HepG2 (cell line): ENCODE measurements at regions not wholly inside any gene's neighbourhood (a gene's known extent, or its start where the extent isn't known, plus 50 kb on each side); places are given as distances from the start of the nearest gene placed in this dataset.

Experiments used
- ATAC-seq: fragments of 200-7000 bp; cut with Tn5 transposase; 3 replicates; pipeline ENCODE4 v1.9.1; 2020; ENCODE audit warnings: mild to moderate bottlenecking, moderate library complexity
- BruUV-seq: library from RNA; stranded (reverse); fragments of 400-500 nt; replicated peaks from 2 replicates; lab custom pipeline; 2021; lab: Mats Ljungman, UMichigan
- CTCF ChIA-PET: fragments of 300-600 bp; formaldehyde crosslinking; extraction: SDS; loops from one replicate; lab custom pipeline; 2021; ENCODE audit warnings: low total read pairs, inconsistent platforms, low intra/inter-chr PET ratio; lab: Yijun Ruan, JAX
- POLR2A ChIA-PET: fragments of 350-600 bp; sonication (Branson Sonifier 250); formaldehyde crosslinking; loops from one replicate; lab custom pipeline; 2020; ENCODE audit warnings: antibody characterized with exemption, inconsistent platforms; lab: Yijun Ruan, JAX
- DNase-seq: peaks from one replicate; pipeline ENCODE4 v3.0.0-alpha.2; 2015; ENCODE audit warnings: low spot score
- FAIRE-seq: peaks from 3 replicates; lab custom pipeline; 2011; peaks lifted over from hg19 to GRCh38; lab: Jason Lieb, UNC
- H2AFZ ChIP-seq: one replicate; pipeline ENCODE4 v1.6.1; 2011; ENCODE audit warnings: low read length, inconsistent platforms
- H3K27ac ChIP-seq: fragments of 300-600 bp; 3 replicates; pipeline ENCODE4 v1.8.0; 2011; ENCODE audit warnings: mixed run types, mild to moderate bottlenecking, mixed read lengths, low read length, inconsistent platforms; ENCODE audit not compliant: insufficient read depth; ENCODE audit errors: extremely low read length
- H3K27me3 ChIP-seq, 2 experiments: fragments of 200-600 bp in 1 of 2; 2 replicates in 1 of 2; 3 replicates in 1 of 2; pipeline versions ENCODE4 v1.6.0 to v1.8.0; 2011; ENCODE audit warnings: low read length in 2 of 2, mild to moderate bottlenecking in 2 of 2, moderate library complexity in 2 of 2, inconsistent platforms in 1 of 2; ENCODE audit not compliant: insufficient read depth in 2 of 2, control insufficient read depth in 1 of 2
- H3K36me3 ChIP-seq, 2 experiments: fragments of 200-600 bp in 1 of 2; replicated peaks in 1 of 2; 2 replicates in 1 of 2; 3 replicates in 1 of 2; pipeline versions ENCODE4 v1.5.1 to v1.8.0; 2011; ENCODE audit warnings: low read length in 2 of 2, inconsistent platforms in 1 of 2; ENCODE audit not compliant: insufficient read depth in 2 of 2, control insufficient read depth in 1 of 2
- H3K4me1 ChIP-seq: 2 replicates; pipeline ENCODE4 v1.5.1; 2012; ENCODE audit warnings: low read length, inconsistent platforms; ENCODE audit not compliant: insufficient read depth
- H3K4me2 ChIP-seq: 2 replicates; pipeline ENCODE4 v1.6.0; 2011; ENCODE audit warnings: low read depth, low read length, inconsistent platforms
- H3K4me3 ChIP-seq, 3 experiments: fragments of 200-600 bp in 1 of 3; sonication (generic), shearing (Covaris generic) in 1 of 3; replicated peaks in 1 of 3; 2 replicates each; pipeline ENCODE4 v1.5.1; 2011 to 2016; ENCODE audit warnings: low read length in 3 of 3, inconsistent platforms in 2 of 3, low read depth in 2 of 3, mild to moderate bottlenecking in 2 of 3, control low read depth in 1 of 3, mixed read lengths in 1 of 3; ENCODE audit not compliant: insufficient read depth in 1 of 3
- H3K79me2 ChIP-seq: one replicate; pipeline ENCODE4 v1.6.1; 2011; ENCODE audit warnings: low read length, inconsistent platforms; ENCODE audit not compliant: insufficient read depth
- H3K9ac ChIP-seq: 2 replicates; pipeline ENCODE4 v1.6.0; 2011; ENCODE audit warnings: mild to moderate bottlenecking, low read depth, low read length, inconsistent platforms; ENCODE audit not compliant: insufficient read depth
- H3K9me3 ChIP-seq: 2 replicates; pipeline ENCODE4 v1.5.1; 2012; ENCODE audit warnings: mild to moderate bottlenecking, low read length
- H4K20me1 ChIP-seq: 2 replicates; pipeline ENCODE4 v1.6.0; 2011; ENCODE audit warnings: inconsistent platforms, mild to moderate bottlenecking, low read length, moderate library complexity; ENCODE audit not compliant: insufficient read depth
- AGO2 ChIP-seq: fragments of 200-400 bp; formaldehyde crosslinking; optimal IDR thresholded peaks from 2 replicates; pipeline ENCODE3; 2017; ENCODE audit warnings: mild to moderate bottlenecking, low read depth, low read length, moderate library complexity
- HOXA7 ChIP-seq: sonication (generic); formaldehyde crosslinking; IDR thresholded peaks from 2 replicates; pipeline ENCODE4 v1.8.1; 2022; ENCODE audit warnings: mild to moderate bottlenecking, missing genetic modification reagents, moderate library complexity
- IRX3 ChIP-seq: sonication (generic); formaldehyde crosslinking; IDR thresholded peaks from 2 replicates; pipeline ENCODE4 v1.8.1; 2023; ENCODE audit warnings: mild to moderate bottlenecking, low read depth, missing genetic modification reagents, borderline replicate concordance
- KAT8 ChIP-seq: IDR thresholded peaks from 2 replicates; pipeline ENCODE4 v1.6.1; 2016; ENCODE audit warnings: missing genetic modification reagents, missing compliant biosample characterization
- NR2F6 ChIP-seq, 2 experiments: IDR thresholded peaks; 2 replicates each; pipeline ENCODE4 v1.6.1; 2016; ENCODE audit warnings: antibody characterized with exemption in 1 of 2, mild to moderate bottlenecking in 1 of 2
- NR3C1 ChIP-seq: sonication (generic); formaldehyde crosslinking; IDR thresholded peaks from 2 replicates; pipeline ENCODE4 v1.4.0; 2020; ENCODE audit warnings: missing genetic modification reagents
- SKI ChIP-seq: fragments of 450-650 bp; IDR thresholded peaks from one replicate; pipeline ENCODE4 v1.6.1; 2018; ENCODE audit warnings: mild to moderate bottlenecking; ENCODE audit not compliant: partially characterized antibody
- ZBTB42 ChIP-seq: sonication (generic); formaldehyde crosslinking; IDR thresholded peaks from 2 replicates; pipeline ENCODE4 v1.5.0; 2020; ENCODE audit warnings: mild to moderate bottlenecking, missing genetic modification reagents
- ZNF224 ChIP-seq: sonication (generic); formaldehyde crosslinking; IDR thresholded peaks from 2 replicates; pipeline ENCODE4 v1.5.0; 2020; ENCODE audit warnings: mild to moderate bottlenecking, missing genetic modification reagents
- ZNF251 ChIP-seq: sonication (generic); formaldehyde crosslinking; IDR thresholded peaks from 2 replicates; pipeline ENCODE4 v1.9.0; 2021; ENCODE audit warnings: mild to moderate bottlenecking, missing genetic modification reagents
- ZNF567 ChIP-seq: sonication (generic); formaldehyde crosslinking; IDR thresholded peaks from 2 replicates; pipeline ENCODE4 v1.8.1; 2023; ENCODE audit warnings: mild to moderate bottlenecking, missing genetic modification reagents, borderline replicate concordance
- WGBS: methylation state at CpG from one replicate; pipeline ENCODE4 v1.1.6; 2017; ENCODE audit warnings: low lambda C conversion rate; 5-methylcytosine and 5-hydroxymethylcytosine counted together
- in situ Hi-C: cut with HindIII; loops from 2 replicates; pipeline ENCODE4 v1.10.0; 2017; ENCODE audit warnings: low pct_unique_long_range_greater_than_20kb; ENCODE audit not compliant: extremely low pct_ligation_motif_present
- intact Hi-C: fragments of 100-400 bp; cut with micrococcal nuclease; formaldehyde crosslinking; loops from one replicate; pipeline ENCODE4 v1.10.0; 2022; ENCODE audit not compliant: unreplicated experiment
- TF ChIP-seq, protein P1 (sequence below): sonication (generic); formaldehyde crosslinking; IDR thresholded peaks from 2 replicates; pipeline ENCODE4 v1.4.0; 2020; ENCODE audit warnings: mild to moderate bottlenecking, missing genetic modification reagents

DNA sequence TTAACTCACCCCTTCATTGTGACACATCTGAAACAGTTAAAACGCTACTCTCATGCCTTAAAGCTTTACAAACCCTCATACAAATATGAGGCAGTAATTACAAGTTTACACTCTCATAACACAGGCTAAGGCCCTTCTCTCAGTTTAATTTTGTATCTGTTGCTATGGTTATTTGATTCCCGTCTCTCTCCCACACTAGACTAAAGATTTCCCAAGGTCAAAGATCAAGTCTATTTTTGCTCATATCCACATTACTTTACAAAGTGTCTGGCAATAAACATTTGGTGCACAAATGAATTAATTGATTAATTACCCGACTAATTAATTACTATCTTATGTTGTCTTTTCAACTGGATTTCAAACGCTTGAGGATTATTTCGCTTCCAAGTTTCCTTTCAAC is 86.4 kb upstream of the MYOCD start (continued):
- TF ChIP-seq, protein P1, sequence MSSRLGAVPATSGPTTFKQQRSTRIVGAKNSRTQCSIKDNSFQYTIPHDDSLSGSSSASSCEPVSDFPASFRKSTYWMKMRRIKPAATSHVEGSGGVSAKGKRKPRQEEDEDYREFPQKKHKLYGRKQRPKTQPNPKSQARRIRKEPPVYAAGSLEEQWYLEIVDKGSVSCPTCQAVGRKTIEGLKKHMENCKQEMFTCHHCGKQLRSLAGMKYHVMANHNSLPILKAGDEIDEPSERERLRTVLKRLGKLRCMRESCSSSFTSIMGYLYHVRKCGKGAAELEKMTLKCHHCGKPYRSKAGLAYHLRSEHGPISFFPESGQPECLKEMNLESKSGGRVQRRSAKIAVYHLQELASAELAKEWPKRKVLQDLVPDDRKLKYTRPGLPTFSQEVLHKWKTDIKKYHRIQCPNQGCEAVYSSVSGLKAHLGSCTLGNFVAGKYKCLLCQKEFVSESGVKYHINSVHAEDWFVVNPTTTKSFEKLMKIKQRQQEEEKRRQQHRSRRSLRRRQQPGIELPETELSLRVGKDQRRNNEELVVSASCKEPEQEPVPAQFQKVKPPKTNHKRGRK = no peak

- DNase-seq (no peak), ATAC-seq (no peak), FAIRE-seq (no peak)
- no peak overlapping the region for H3K4me2 ChIP-seq
- H2AFZ ChIP-seq = no peak overlapping the region
- intact Hi-C loops = no loop called here
- no peaks in the 10 kb centered on the region for H3K9me3 ChIP-seq
- ChIA-PET CTCF (no interaction called here), POLR2A (no interaction called here)
- H3K9ac ChIP-seq = no peak overlapping the region
- TF ChIP-seq KAT8 (CRISPR knock-in tag) (no peak), AGO2 (no peak), SKI (no peak), IRX3 (CRISPR knock-in tag) (no peak), ZNF251 (CRISPR knock-in tag) (no peak), ZNF224 (no peak), HOXA7 (CRISPR knock-in tag) (no peak), ZNF567 (CRISPR knock-in tag) (no peak), ZBTB42 (CRISPR knock-in tag) (no peak), NR2F6 (IDR thresholded peaks at IDR 0.05) (no peak), NR2F6 (CRISPR knock-in tag; IDR thresholded peaks at IDR 0.05) (no peak), NR3C1 (CRISPR knock-in tag) (no peak)
- TF ChIP-seq, all 625 proteins: peak for 0
- H3K79me2 ChIP-seq = no peaks in the 10 kb centered on the region
- H3K27me3 ChIP-seq = peaks cover 1 to 7% of the 10 kb centered on the region in 2 experiments; a peak in 2 of 5 replicates
- in situ Hi-C loops = no loop called here
- no peak overlapping the region for H3K4me3 ChIP-seq
- no TSS peak for BruUV-seq
- H3K36me3 ChIP-seq = no peaks in the 10 kb centered on the region
- WGBS = 2% methylated on average over 6 of the region's 6 CpGs
- H3K27ac ChIP-seq = no peak overlapping the region
- H3K4me1 ChIP-seq = no peaks in the 10 kb centered on the region
- H4K20me1 ChIP-seq = no peaks in the 10 kb centered on the region
These were observed 85.0 kb upstream of the MYOCD start for GRCh38 chr17:12580640-12581039.
